ENCODE measurements at regions not wholly inside any gene's neighbourhood (a gene's known extent, or its start where the extent isn't known, plus 50 kb on each side); places are given as distances from the start of the nearest gene placed in this dataset.
"Not testable (repeated sequence)": the region's sequence is repeated elsewhere in the genome, so short reads cannot be mapped to it uniquely, and the experiment has no call there.

- Histone ChIP-seq H3K27me3 (no peaks in the 10 kb centered on the region), H3K36me3 (no peaks in the 10 kb centered on the region), H3K27ac (no peak overlapping the region), H3K4me3 (no peak overlapping the region), H3K9me3 (no peaks in the 10 kb centered on the region), H3K4me1 (peaks cover 0 to 23% (median 15%) of the 10 kb centered on the region in 4 donors)
- intact Hi-C loops (cut with DNase I), result no loop called here
- no peak for DNase-seq
- WGBS, 2 donors, result 87 to 88% methylated on average over 1 of the region's 1 CpG
- TF ChIP-seq POLR2A (IDR thresholded peaks at IDR 0.05) (no peak), EP300 (IDR thresholded peaks at IDR 0.05) (no peak), CTCF (IDR thresholded peaks at IDR 0.05) (no peak), POLR2AphosphoS5 (IDR thresholded peaks at IDR 0.05) (no peak)
Observed at GRCh38 chr10:4407783-4408182, 418.2 kb upstream of the AKR1E2 start.

GRCh38 chr10:4405828-4406227, 420.2 kb upstream of the AKR1E2 start:
- peaks cover 0 to 23% (median 15%) of the 10 kb centered on the region in 4 donors for H3K4me1 ChIP-seq
- WGBS, 2 donors, result 87 to 93% methylated on average over 3 of the region's 3 CpGs
- no peaks in the 10 kb centered on the region for H3K36me3 ChIP-seq
- intact Hi-C loops (cut with DNase I), result no loop called here
- H3K4me3 ChIP-seq, result no peak overlapping the region
- H3K27ac ChIP-seq, result no peak overlapping the region
- DNase-seq, result no peak
- H3K27me3 ChIP-seq, result no peaks in the 10 kb centered on the region
- H3K9me3 ChIP-seq, result no peaks in the 10 kb centered on the region
- TF ChIP-seq POLR2AphosphoS5 (IDR thresholded peaks at IDR 0.05), result no peak
- no peak for TF ChIP-seq EP300 (IDR thresholded peaks at IDR 0.05)
- no peak for TF ChIP-seq CTCF (IDR thresholded peaks at IDR 0.05)
- TF ChIP-seq POLR2A (IDR thresholded peaks at IDR 0.05), result no peak

- no peaks in the 10 kb centered on the region for H3K27me3 ChIP-seq
- H3K9me3 ChIP-seq, result no peaks in the 10 kb centered on the region
- 96% methylated on average over 24 of the region's 24 CpGs for WGBS, 2 donors
- no peak for DNase-seq
- H3K27ac ChIP-seq, result no peak overlapping the region
- intact Hi-C loops (cut with DNase I), result no loop called here
- TF ChIP-seq EP300 (IDR thresholded peaks at IDR 0.05) (no peak), CTCF (IDR thresholded peaks at IDR 0.05) (no peak), POLR2AphosphoS5 (IDR thresholded peaks at IDR 0.05) (no peak), POLR2A (IDR thresholded peaks at IDR 0.05) (no peak)
- no peaks in the 10 kb centered on the region for H3K36me3 ChIP-seq
- H3K4me3 ChIP-seq, result no peak overlapping the region
- peaks cover 0 to 18% (median 3%) of the 10 kb centered on the region in 4 donors for H3K4me1 ChIP-seq
Observed at GRCh38 chr10:4403638-4404252, 422.3 kb upstream of the AKR1E2 start.

DNA sequence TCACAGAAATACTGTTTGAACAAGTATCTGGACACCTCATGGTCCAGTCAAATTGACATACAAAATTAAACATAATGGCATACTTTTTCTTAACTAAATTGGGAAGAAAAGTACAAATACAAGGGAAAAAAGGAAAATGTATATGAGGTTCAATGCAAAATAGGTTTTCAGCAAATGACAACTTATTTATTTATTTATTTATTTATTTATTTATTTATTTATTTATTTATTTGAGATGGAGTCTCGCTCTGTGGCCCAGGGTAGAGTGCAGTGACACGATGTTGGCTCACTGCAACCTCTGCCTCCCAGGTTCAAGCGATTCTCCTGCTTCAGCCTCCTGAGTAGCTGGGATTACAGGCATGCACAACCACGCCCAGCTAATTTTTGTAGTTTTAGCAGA, 424.9 kb upstream of the AKR1E2 start:
- WGBS, 2 donors, result 96% methylated on average over 4 of the region's 4 CpGs
- H3K9me3 ChIP-seq; H3K27ac ChIP-seq; H3K4me3 ChIP-seq; intact Hi-C loops (cut with DNase I); H3K27me3 ChIP-seq; DNase-seq; H3K36me3 ChIP-seq: not testable (repeated sequence)
- H3K4me1 ChIP-seq, result peaks cover 0 to 17% (median 0%) of the 10 kb centered on the region in 4 donors

GRCh38 chr10:4399556-4399955, 426.5 kb upstream of the AKR1E2 start:
- Histone ChIP-seq H3K27me3 (no peaks in the 10 kb centered on the region), H3K4me1 (peaks cover 0 to 5% (median 0%) of the 10 kb centered on the region in 4 donors), H3K36me3 (no peaks in the 10 kb centered on the region), H3K4me3 (no peak overlapping the region), H3K27ac (peak overlapping the region in 1 of 4 donors; percentile 9), H3K9me3 (no peaks in the 10 kb centered on the region)
- intact Hi-C loops (cut with DNase I), result no loop called here
- DNase-seq, result no peak
- TF ChIP-seq EP300 (IDR thresholded peaks at IDR 0.05) (no peak), POLR2AphosphoS5 (IDR thresholded peaks at IDR 0.05) (no peak), CTCF (IDR thresholded peaks at IDR 0.05) (no peak), POLR2A (IDR thresholded peaks at IDR 0.05) (no peak)
- 76 to 92% methylated on average over 3 of the region's 3 CpGs for WGBS, 2 donors

All from sigmoid colon (tissue), 6 donors.